Esophagus squamous epithelium (tissue), 4 donors: ENCODE measurements at regions not wholly inside any gene's neighbourhood (a gene's known extent, or its start where the extent isn't known, plus 50 kb on each side); places are given as distances from the start of the nearest gene placed in this dataset.

Experiments used
- POLR2A ChIP-seq, 4 donors: fragments of 450-650 bp; IDR thresholded peaks; one replicate each; pipeline ENCODE4 v1.6.1; 2017; ENCODE audit warnings: antibody characterized with exemption in 4 of 4, mild to moderate bottlenecking in 4 of 4, moderate library complexity in 3 of 4
- TF ChIP-seq, protein P1 (sequence below), 6 experiments: fragments of 450-650 bp in 4 of 6; fragments of 200-600 bp in 2 of 6; sonication (generic) in 2 of 6; IDR thresholded peaks; one replicate each; pipeline ENCODE4 v1.5.1; 2016 to 2019; ENCODE audit warnings: antibody characterized with exemption in 6 of 6, mild to moderate bottlenecking in 4 of 6, moderate library complexity in 4 of 6

DNA sequence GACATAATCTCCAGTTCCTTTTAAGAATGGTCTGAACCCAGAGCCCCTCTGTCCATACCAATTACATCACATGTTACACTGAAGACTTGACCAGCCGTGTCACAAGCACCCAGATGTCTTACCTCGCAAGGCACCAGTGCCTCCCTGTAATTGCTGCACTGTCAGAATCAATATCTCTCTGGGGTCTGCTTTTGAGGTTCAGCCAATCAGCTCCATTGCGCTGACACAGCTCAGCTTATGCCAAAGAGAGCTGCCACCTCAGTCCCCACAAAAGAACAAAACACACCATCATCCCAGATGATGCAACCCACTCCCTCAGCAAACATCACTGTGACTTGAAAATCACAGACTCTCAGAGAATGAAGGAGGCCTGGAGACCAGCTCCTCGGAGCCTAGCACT, 82.5 kb upstream of the SORBS2 start:
- TF ChIP-seq POLR2A (IDR thresholded peaks at IDR 0.05), result no peak
- TF ChIP-seq, protein P1, sequence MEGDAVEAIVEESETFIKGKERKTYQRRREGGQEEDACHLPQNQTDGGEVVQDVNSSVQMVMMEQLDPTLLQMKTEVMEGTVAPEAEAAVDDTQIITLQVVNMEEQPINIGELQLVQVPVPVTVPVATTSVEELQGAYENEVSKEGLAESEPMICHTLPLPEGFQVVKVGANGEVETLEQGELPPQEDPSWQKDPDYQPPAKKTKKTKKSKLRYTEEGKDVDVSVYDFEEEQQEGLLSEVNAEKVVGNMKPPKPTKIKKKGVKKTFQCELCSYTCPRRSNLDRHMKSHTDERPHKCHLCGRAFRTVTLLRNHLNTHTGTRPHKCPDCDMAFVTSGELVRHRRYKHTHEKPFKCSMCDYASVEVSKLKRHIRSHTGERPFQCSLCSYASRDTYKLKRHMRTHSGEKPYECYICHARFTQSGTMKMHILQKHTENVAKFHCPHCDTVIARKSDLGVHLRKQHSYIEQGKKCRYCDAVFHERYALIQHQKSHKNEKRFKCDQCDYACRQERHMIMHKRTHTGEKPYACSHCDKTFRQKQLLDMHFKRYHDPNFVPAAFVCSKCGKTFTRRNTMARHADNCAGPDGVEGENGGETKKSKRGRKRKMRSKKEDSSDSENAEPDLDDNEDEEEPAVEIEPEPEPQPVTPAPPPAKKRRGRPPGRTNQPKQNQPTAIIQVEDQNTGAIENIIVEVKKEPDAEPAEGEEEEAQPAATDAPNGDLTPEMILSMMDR (IDR thresholded peaks at IDR 0.05), result no peak
